RWPE2 (cell line): ENCODE measurements at regions not wholly inside any gene's neighbourhood (a gene's known extent, or its start where the extent isn't known, plus 50 kb on each side); places are given as distances from the start of the nearest gene placed in this dataset.

ENCODE experiments used
- ATAC-seq: fragments of 200-7000 bp; cut with Tn5 transposase; 3 replicates; pipeline ENCODE4 v1.9.1; 2021; ENCODE audit warnings: low read depth
- DNase-seq: peaks from one replicate; pipeline ENCODE4 v3.0.0-alpha.2; 2020; ENCODE audit warnings: low spot score
- H3K27ac ChIP-seq: fragments of 450-650 bp; 2 replicates; pipeline ENCODE4 v1.5.1; 2017; ENCODE audit warnings: mild to moderate bottlenecking; ENCODE audit not compliant: poor library complexity, severe bottlenecking
- H3K27me3 ChIP-seq: fragments of 250-450 bp; sonication (Bioruptor Pico); 2 replicates; pipeline ENCODE4 v1.5.1; 2021; ENCODE audit warnings: mild to moderate bottlenecking, moderate library complexity; ENCODE audit not compliant: insufficient read depth, poor library complexity, severe bottlenecking
- H3K36me3 ChIP-seq: fragments of 250-450 bp; sonication (Bioruptor Pico); 2 replicates; pipeline ENCODE4 v1.5.1; 2020; ENCODE audit warnings: low read depth, mild to moderate bottlenecking, moderate library complexity
- H3K4me1 ChIP-seq: fragments of 250-450 bp; sonication (Bioruptor Pico); 2 replicates; pipeline ENCODE4 v1.5.1; 2021; ENCODE audit warnings: mild to moderate bottlenecking, moderate library complexity; ENCODE audit not compliant: insufficient read depth, poor library complexity, severe bottlenecking
- H3K4me3 ChIP-seq: fragments of 250-450 bp; sonication (Bioruptor Pico); 2 replicates; pipeline ENCODE4 v1.5.1; 2021; ENCODE audit warnings: mild to moderate bottlenecking, moderate library complexity; ENCODE audit not compliant: severe bottlenecking
- H3K9me3 ChIP-seq: fragments of 250-450 bp; sonication (Bioruptor Pico); 2 replicates; pipeline ENCODE4 v1.5.1; 2021; ENCODE audit warnings: mild to moderate bottlenecking, moderate library complexity; ENCODE audit not compliant: severe bottlenecking
- CTCF ChIP-seq: fragments of 450-650 bp; IDR thresholded peaks from one replicate; pipeline ENCODE4 v1.5.1; 2017; ENCODE audit warnings: mild to moderate bottlenecking, moderate library complexity; ENCODE audit not compliant: poor library complexity, severe bottlenecking

- Histone ChIP-seq H3K36me3 (no peaks in the 10 kb centered on the region), H3K4me3 (no peak overlapping the region), H3K9me3 (no peaks in the 10 kb centered on the region), H3K27ac (no peak overlapping the region), H3K4me1 (peaks cover 7% of the 10 kb centered on the region), H3K27me3 (no peaks in the 10 kb centered on the region)
- no peak for TF ChIP-seq CTCF
- DNase-seq, result no peak
- ATAC-seq, result no peak
These were observed 205.5 kb downstream of the TFAP2B start for GRCh38 chr6:51024126-51024525.

GRCh38 chr6:51025082-51025777 is 206.6 kb downstream of the TFAP2B start:
- Histone ChIP-seq H3K27ac (no peak overlapping the region), H3K4me1 (peaks cover 14% of the 10 kb centered on the region), H3K4me3 (no peak overlapping the region), H3K36me3 (no peaks in the 10 kb centered on the region), H3K9me3 (no peaks in the 10 kb centered on the region), H3K27me3 (no peaks in the 10 kb centered on the region)
- TF ChIP-seq CTCF, result no peak
- no peak for DNase-seq
- peak; percentile 33; the same call in 1 of the 3 replicates for ATAC-seq

GRCh38 chr6:51027283-51028065 is 208.8 kb downstream of the TFAP2B start:
- peaks cover 14% of the 10 kb centered on the region for H3K4me1 ChIP-seq
- no peak for DNase-seq
- no peaks in the 10 kb centered on the region for H3K27me3 ChIP-seq
- no peaks in the 10 kb centered on the region for H3K9me3 ChIP-seq
- TF ChIP-seq CTCF, result no peak
- no peaks in the 10 kb centered on the region for H3K36me3 ChIP-seq
- H3K4me3 ChIP-seq, result no peak overlapping the region
- ATAC-seq, result no peak
- no peak overlapping the region for H3K27ac ChIP-seq

- Histone ChIP-seq H3K27ac (no peak overlapping the region), H3K27me3 (no peaks in the 10 kb centered on the region), H3K36me3 (no peaks in the 10 kb centered on the region), H3K4me3 (no peak overlapping the region), H3K4me1 (peaks cover 14% of the 10 kb centered on the region), H3K9me3 (no peaks in the 10 kb centered on the region)
- DNase-seq (no peak), ATAC-seq (peak; percentile 78)
- TF ChIP-seq CTCF, result no peak
These were observed 209.6 kb downstream of the TFAP2B start for GRCh38 chr6:51028276-51028675.

GRCh38 chr6:51029561-51029960 is 210.9 kb downstream of the TFAP2B start:
- ATAC-seq (no peak), DNase-seq (no peak)
- H3K27ac ChIP-seq, result no peak overlapping the region

More at GRCh38 chr6:51029561-51029960, 210.9 kb downstream of the TFAP2B start:
- Histone ChIP-seq H3K36me3 (no peaks in the 10 kb centered on the region), H3K4me1 (peaks cover 14% of the 10 kb centered on the region), H3K4me3 (no peak overlapping the region), H3K9me3 (no peaks in the 10 kb centered on the region), H3K27me3 (no peaks in the 10 kb centered on the region)
- no peak for TF ChIP-seq CTCF
